A673 (cell line): ENCODE measurements at regions not wholly inside any gene's neighbourhood (a gene's known extent, or its start where the extent isn't known, plus 50 kb on each side); places are given as distances from the start of the nearest gene placed in this dataset.

Experiments
- BruUV-seq: library from RNA; stranded (reverse); fragments of 400-500 nt; replicated peaks from 2 replicates; lab custom pipeline; 2021; lab: Mats Ljungman, UMichigan
- CTCF ChIA-PET: fragments of 300-600 bp; sonication (Branson Sonifier 250); formaldehyde crosslinking; loops from one replicate; lab custom pipeline; 2022; ENCODE audit warnings: antibody characterized with exemption; lab: Charles Lee
- POLR2A ChIA-PET: fragments of 300-600 bp; sonication (Branson Sonifier 250); formaldehyde crosslinking; loops from one replicate; lab custom pipeline; 2022; ENCODE audit warnings: antibody characterized with exemption; ENCODE audit not compliant: low non-redundant PET; lab: Charles Lee
- DNase-seq: peaks from one replicate; pipeline ENCODE4 v3.0.0-alpha.2; 2015; ENCODE audit warnings: low spot score
- H3K27ac ChIP-seq: fragments of 200-600 bp; sonication (generic); 2 replicates; pipeline ENCODE4 v1.5.1; 2016; ENCODE audit warnings: mixed run types, low read depth, mild to moderate bottlenecking, mixed read lengths, antibody characterized with exemption, low read length; ENCODE audit not compliant: poor library complexity, severe bottlenecking
- H3K27me3 ChIP-seq: fragments of 200-600 bp; sonication (generic); replicated peaks from 2 replicates; pipeline ENCODE4 v1.6.1; 2017; ENCODE audit warnings: mixed run types, low read depth, mild to moderate bottlenecking, mixed read lengths, antibody characterized with exemption, low read length; ENCODE audit not compliant: insufficient read depth, poor library complexity
- H3K36me3 ChIP-seq: fragments of 200-600 bp; sonication (generic); 2 replicates; pipeline ENCODE4 v1.6.1; 2016; ENCODE audit warnings: mixed run types, mild to moderate bottlenecking, mixed read lengths, antibody characterized with exemption, low read length; ENCODE audit not compliant: insufficient read depth, poor library complexity, severe bottlenecking
- H3K4me1 ChIP-seq: fragments of 200-600 bp; sonication (generic); 2 replicates; pipeline ENCODE4 v1.6.1; 2017; ENCODE audit warnings: mixed run types, mild to moderate bottlenecking, mixed read lengths, antibody characterized with exemption, low read length; ENCODE audit not compliant: insufficient read depth, poor library complexity, severe bottlenecking
- H3K4me3 ChIP-seq: fragments of 200-600 bp; sonication (generic); 2 replicates; pipeline ENCODE4 v1.5.1; 2016; ENCODE audit warnings: low read depth, mixed run types, mild to moderate bottlenecking, mixed read lengths, low read length; ENCODE audit not compliant: poor library complexity, severe bottlenecking
- H3K9me3 ChIP-seq: fragments of 200-600 bp; sonication (generic); 2 replicates; pipeline ENCODE4 v1.6.1; 2016; ENCODE audit warnings: mixed run types, low read depth, mild to moderate bottlenecking, mixed read lengths, antibody characterized with exemption, low read length; ENCODE audit not compliant: poor library complexity, severe bottlenecking
- EZH2 ChIP-seq: fragments of 200-600 bp; sonication (generic); IDR thresholded peaks from 2 replicates; pipeline ENCODE4 v1.6.1; 2017; ENCODE audit warnings: borderline replicate concordance, low read depth, mild to moderate bottlenecking, mixed read lengths, antibody characterized with exemption, low read length; ENCODE audit not compliant: poor library complexity, severe bottlenecking
- intact Hi-C: fragments of 100-400 bp; cut with micrococcal nuclease; formaldehyde crosslinking; loops from one replicate; pipeline ENCODE4 v1.10.0; 2022; ENCODE audit not compliant: unreplicated experiment
- TF ChIP-seq, protein P1 (sequence below): fragments of 300-800, 200-600 bp; sonication (generic); conservative IDR thresholded peaks from 2 replicates; pipeline ENCODE4 v1.5.1; 2017; ENCODE audit warnings: low read depth, mild to moderate bottlenecking, antibody characterized with exemption, low read length, moderate library complexity, mixed read lengths

DNA sequence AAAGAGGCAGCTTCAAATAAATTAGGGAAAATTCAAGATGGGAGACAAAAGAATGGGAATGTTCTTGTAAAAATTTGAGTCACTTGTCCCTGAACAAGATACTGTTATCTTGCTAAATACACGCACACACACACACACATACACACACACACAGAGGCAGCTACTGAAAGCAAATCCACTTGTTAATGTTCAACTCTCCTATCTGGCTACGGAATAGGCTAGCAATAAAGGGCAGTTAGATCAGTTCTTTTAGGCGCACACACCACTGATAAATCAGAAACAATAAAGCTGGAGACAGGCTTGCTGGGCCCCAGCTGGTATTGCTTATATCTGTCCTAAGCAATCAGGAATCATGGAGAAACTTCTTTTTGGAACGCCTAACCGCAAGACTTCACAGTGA, 461.6 kb downstream of the BCL11A start:
- H3K4me3 ChIP-seq = no peak overlapping the region
- DNase-seq = no peak
- no peaks in the 10 kb centered on the region for H3K27me3 ChIP-seq
- H3K27ac ChIP-seq = no peak overlapping the region
- H3K9me3 ChIP-seq = no peaks in the 10 kb centered on the region
- H3K36me3 ChIP-seq = no peaks in the 10 kb centered on the region
- intact Hi-C loops = no loop called here
- POLR2A ChIA-PET = no interaction called here
- BruUV-seq = no TSS peak
- no peaks in the 10 kb centered on the region for H3K4me1 ChIP-seq
- no peak for TF ChIP-seq EZH2
- TF ChIP-seq, protein P1, sequence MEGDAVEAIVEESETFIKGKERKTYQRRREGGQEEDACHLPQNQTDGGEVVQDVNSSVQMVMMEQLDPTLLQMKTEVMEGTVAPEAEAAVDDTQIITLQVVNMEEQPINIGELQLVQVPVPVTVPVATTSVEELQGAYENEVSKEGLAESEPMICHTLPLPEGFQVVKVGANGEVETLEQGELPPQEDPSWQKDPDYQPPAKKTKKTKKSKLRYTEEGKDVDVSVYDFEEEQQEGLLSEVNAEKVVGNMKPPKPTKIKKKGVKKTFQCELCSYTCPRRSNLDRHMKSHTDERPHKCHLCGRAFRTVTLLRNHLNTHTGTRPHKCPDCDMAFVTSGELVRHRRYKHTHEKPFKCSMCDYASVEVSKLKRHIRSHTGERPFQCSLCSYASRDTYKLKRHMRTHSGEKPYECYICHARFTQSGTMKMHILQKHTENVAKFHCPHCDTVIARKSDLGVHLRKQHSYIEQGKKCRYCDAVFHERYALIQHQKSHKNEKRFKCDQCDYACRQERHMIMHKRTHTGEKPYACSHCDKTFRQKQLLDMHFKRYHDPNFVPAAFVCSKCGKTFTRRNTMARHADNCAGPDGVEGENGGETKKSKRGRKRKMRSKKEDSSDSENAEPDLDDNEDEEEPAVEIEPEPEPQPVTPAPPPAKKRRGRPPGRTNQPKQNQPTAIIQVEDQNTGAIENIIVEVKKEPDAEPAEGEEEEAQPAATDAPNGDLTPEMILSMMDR = no peak
- CTCF ChIA-PET = no interaction called here

- H3K9me3 ChIP-seq = no peaks in the 10 kb centered on the region
- CTCF ChIA-PET = no interaction called here
- POLR2A ChIA-PET = no interaction called here
- DNase-seq = no peak
- no peaks in the 10 kb centered on the region for H3K4me1 ChIP-seq
- BruUV-seq = no TSS peak
- no peaks in the 10 kb centered on the region for H3K36me3 ChIP-seq
- H3K4me3 ChIP-seq = no peak overlapping the region
- no peak overlapping the region for H3K27ac ChIP-seq
- intact Hi-C loops = no loop called here
- no peaks in the 10 kb centered on the region for H3K27me3 ChIP-seq
- TF ChIP-seq EZH2 = no peak
- TF ChIP-seq, protein P1 = no peak
Observed at GRCh38 chr2:60091266-60091665, 462.2 kb downstream of the BCL11A start.

DNA sequence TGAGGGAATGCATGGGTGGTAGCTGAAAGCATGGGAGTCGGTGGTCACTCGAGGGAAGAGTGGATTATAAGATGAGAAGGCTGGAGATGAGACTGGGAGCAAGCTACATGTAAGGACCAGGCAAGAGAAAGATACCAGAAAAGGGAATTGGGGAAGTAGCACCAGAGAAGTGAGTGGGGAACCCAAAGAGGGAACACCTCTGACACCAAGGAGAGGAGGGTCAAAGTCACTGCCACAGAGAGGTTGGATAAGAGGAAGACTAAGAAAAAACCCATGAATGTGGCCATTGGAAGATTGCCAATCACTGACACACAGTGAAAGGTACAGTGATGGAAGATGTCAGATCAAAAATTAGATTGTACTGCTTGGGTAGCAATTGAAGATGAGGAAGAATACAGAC, 473.9 kb downstream of the BCL11A start:
- CTCF ChIA-PET = no interaction called here
- POLR2A ChIA-PET = no interaction called here
- no peaks in the 10 kb centered on the region for H3K36me3 ChIP-seq

More for the DNA sequence above, 473.9 kb downstream of the BCL11A start:
- no peaks in the 10 kb centered on the region for H3K27me3 ChIP-seq
- H3K4me1 ChIP-seq = no peaks in the 10 kb centered on the region
- BruUV-seq = no TSS peak
- no peak overlapping the region for H3K27ac ChIP-seq
- TF ChIP-seq, protein P1 = no peak
- intact Hi-C loops = no loop called here
- no peak overlapping the region for H3K4me3 ChIP-seq
- H3K9me3 ChIP-seq = no peaks in the 10 kb centered on the region
- DNase-seq = no peak
